K562 (cell line): ENCODE measurements at regions not wholly inside any gene's neighbourhood (a gene's known extent, or its start where the extent isn't known, plus 50 kb on each side); places are given as distances from the start of the nearest gene placed in this dataset.
A peak's percentile ranks its signal among the peaks of the same experiment; 100 is the strongest.

Experiments
- CBFB ChIP-seq: sonication (generic); formaldehyde crosslinking; IDR thresholded peaks from 2 replicates; pipeline ENCODE4 v1.4.0; 2020; ENCODE audit warnings: mild to moderate bottlenecking, missing genetic modification reagents
- FOXA3 ChIP-seq, 2 experiments: fragments of 450-650 bp in 1 of 2; sonication (generic) in 1 of 2; formaldehyde crosslinking; IDR thresholded peaks in 1 of 2; conservative IDR thresholded peaks in 1 of 2; 2 replicates each; pipeline versions ENCODE4 v1.4.0 to v1.8.0; 2020 to 2022; ENCODE audit warnings: mild to moderate bottlenecking in 2 of 2, missing genetic modification reagents in 1 of 2
- FOXJ2 ChIP-seq: fragments of 200-800 bp; sonication (Bioruptor generic); IDR thresholded peaks from 2 replicates; pipeline ENCODE4 v1.6.1; 2016; ENCODE audit warnings: missing genetic modification characterization, missing compliant biosample characterization
- FOXK1 ChIP-seq: sonication (generic); formaldehyde crosslinking; IDR thresholded peaks from 2 replicates; pipeline ENCODE4 v1.8.0; 2022; ENCODE audit warnings: missing genetic modification reagents, mild to moderate bottlenecking, borderline replicate concordance
- GATA2 ChIP-seq: sonication (generic); formaldehyde crosslinking; IDR thresholded peaks from 2 replicates; pipeline ENCODE4 v1.4.0; 2020; ENCODE audit warnings: mild to moderate bottlenecking, missing genetic modification reagents
- HCFC1 ChIP-seq: IDR thresholded peaks from 2 replicates; pipeline ENCODE4 v1.6.1; 2012; ENCODE audit warnings: low read depth, low read length, improper control_type of control experiment
- HDGF ChIP-seq: fragments of 450-650 bp; IDR thresholded peaks from 2 replicates; pipeline ENCODE4 v1.6.1; 2016
- HIVEP1 ChIP-seq: fragments of 250-450 bp; sonication (Bioruptor Pico); IDR thresholded peaks from 2 replicates; pipeline ENCODE4 v1.4.0; 2020; ENCODE audit warnings: mild to moderate bottlenecking
- JUN ChIP-seq, 2 experiments: sonication (generic) in 1 of 2; formaldehyde crosslinking in 1 of 2; IDR thresholded peaks; 2 replicates each; pipeline versions ENCODE4 v1.6.1 to v1.8.0; 2012 to 2022; ENCODE audit warnings: borderline replicate concordance in 2 of 2, mild to moderate bottlenecking in 2 of 2, improper control_type of control experiment in 1 of 2, low read depth in 1 of 2, low read length in 1 of 2, missing genetic modification reagents in 1 of 2
- MCM5 ChIP-seq: fragments of 450-650 bp; IDR thresholded peaks from 2 replicates; pipeline ENCODE4 v1.6.1; 2016; ENCODE audit warnings: low read depth
- MEIS2 ChIP-seq: fragments of 450-650 bp; IDR thresholded peaks from 2 replicates; pipeline ENCODE4 v1.6.1; 2014; ENCODE audit warnings: mild to moderate bottlenecking; ENCODE audit not compliant: partially characterized antibody
- NFXL1 ChIP-seq: fragments of 450-650 bp; formaldehyde crosslinking; IDR thresholded peaks from 2 replicates; pipeline ENCODE4 v1.4.0; 2021; ENCODE audit warnings: mild to moderate bottlenecking
- NR1H2 ChIP-seq: sonication (generic); formaldehyde crosslinking; IDR thresholded peaks from 2 replicates; pipeline ENCODE4 v1.4.0; 2020; ENCODE audit warnings: mild to moderate bottlenecking, missing genetic modification reagents
- RAD21 ChIP-seq, 2 experiments: fragments of 250-450 bp in 1 of 2; fragments of 450-650 bp in 1 of 2; sonication (Bioruptor Pico) in 1 of 2; formaldehyde crosslinking in 1 of 2; IDR thresholded peaks in 1 of 2; conservative IDR thresholded peaks in 1 of 2; 2 replicates each; pipeline versions ENCODE4 v1.4.0 to v1.8.0; 2020 to 2022; ENCODE audit warnings: mild to moderate bottlenecking in 2 of 2, moderate library complexity in 1 of 2
- RFX1 ChIP-seq: fragments of 450-650 bp; IDR thresholded peaks from 2 replicates; pipeline ENCODE4 v1.6.1; 2016; ENCODE audit warnings: mild to moderate bottlenecking, moderate library complexity
- SMAD3 ChIP-seq: fragments of 450-650 bp; formaldehyde crosslinking; conservative IDR thresholded peaks from 2 replicates; pipeline ENCODE4 v1.4.0; 2020; ENCODE audit warnings: mild to moderate bottlenecking
- SMC3 ChIP-seq: conservative IDR thresholded peaks from 2 replicates; pipeline ENCODE4 v1.6.1; 2011; ENCODE audit warnings: low read depth, low read length, improper control_type of control experiment; ENCODE audit not compliant: insufficient read depth
- SPI1 ChIP-seq: IDR thresholded peaks from 2 replicates; pipeline ENCODE4 v1.6.1; 2011; ENCODE audit warnings: low read depth, low read length, control low read depth, borderline replicate concordance
- U2AF2 ChIP-seq: fragments of 200-400 bp; formaldehyde crosslinking; optimal IDR thresholded peaks from 2 replicates; pipeline ENCODE3; 2017; ENCODE audit warnings: low read depth, mild to moderate bottlenecking, low read length
- ZFP1 ChIP-seq: fragments of 450-650 bp; formaldehyde crosslinking; IDR thresholded peaks from 2 replicates; pipeline ENCODE4 v1.4.0; 2020; ENCODE audit warnings: mild to moderate bottlenecking, mixed read lengths
- ZNF253 ChIP-seq: fragments of 250-450 bp; sonication (Bioruptor Pico); conservative IDR thresholded peaks from 2 replicates; pipeline ENCODE4 v1.6.1; 2021; ENCODE audit warnings: mild to moderate bottlenecking
- ZNF644 ChIP-seq: fragments of 200-800 bp; sonication (Bioruptor generic); IDR thresholded peaks from 2 replicates; pipeline ENCODE4 v1.6.1; 2016; ENCODE audit warnings: low read depth, missing genetic modification characterization, missing compliant biosample characterization
- ZNF764 ChIP-seq: fragments of 250-450 bp; sonication (Bioruptor Pico); IDR thresholded peaks from 2 replicates; pipeline ENCODE4 v1.4.0; 2020; ENCODE audit warnings: low read depth, mild to moderate bottlenecking, moderate library complexity
- ZNF766 ChIP-seq: fragments of 200-800 bp; sonication (Bioruptor generic); conservative IDR thresholded peaks from 2 replicates; pipeline ENCODE4 v1.6.1; 2016; ENCODE audit warnings: missing genetic modification characterization, missing compliant biosample characterization
- TF ChIP-seq, protein P1 (sequence below), 3 experiments: IDR thresholded peaks in 2 of 3; conservative IDR thresholded peaks in 1 of 3; 2 replicates each; pipeline ENCODE4 v1.5.1; 2011 to 2012; ENCODE audit warnings: low read length in 3 of 3, mild to moderate bottlenecking in 3 of 3, control low read depth in 2 of 3, improper control_type of control experiment in 1 of 3, inconsistent platforms in 1 of 3, low read depth in 1 of 3, mixed read lengths in 1 of 3, moderate library complexity in 1 of 3; ENCODE audit not compliant: insufficient read depth in 2 of 3
- TF ChIP-seq, protein P2 (sequence below): fragments of 450-650 bp; formaldehyde crosslinking; IDR thresholded peaks from 2 replicates; pipeline ENCODE4 v1.4.0; 2020; ENCODE audit warnings: mild to moderate bottlenecking
- TF ChIP-seq, protein P3 (sequence below): fragments of 450-650 bp; formaldehyde crosslinking; IDR thresholded peaks from 2 replicates; pipeline ENCODE4 v1.4.0; 2020; ENCODE audit warnings: mild to moderate bottlenecking, moderate library complexity

DNA sequence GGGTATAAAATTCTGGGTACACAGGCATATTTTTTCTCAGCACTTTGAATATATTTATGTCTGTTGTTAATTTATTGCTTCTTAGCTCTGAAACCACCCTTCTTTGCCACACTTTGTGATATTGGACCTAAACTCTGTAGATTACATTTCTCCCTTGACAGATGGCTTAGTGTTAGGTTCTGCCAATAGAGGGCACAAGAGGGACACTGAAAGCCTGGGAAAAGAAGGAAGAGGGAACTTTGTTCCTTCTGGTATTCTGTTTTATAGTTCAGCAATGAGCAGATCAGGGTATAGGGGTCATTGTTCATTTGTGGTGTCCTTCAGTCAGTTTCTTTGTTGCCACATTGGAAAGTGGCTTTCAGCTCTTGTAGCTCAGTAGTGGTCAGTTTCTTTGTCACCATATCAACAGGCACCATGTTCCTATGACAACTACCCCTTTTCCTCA is 423.5 kb upstream of the PROX1 start (continued):
- TF ChIP-seq RAD21 (CRISPR knock-in tag; conservative IDR thresholded peaks at IDR 0.05 in 1 of 2, IDR thresholded peaks at IDR 0.05 in 1 of 2) (peak; percentile 81), RFX1 (peak; percentile 43), JUN (IDR thresholded peaks at IDR 0.05; ENCODE audit: borderline replicate concordance, low read depth, low read length) (no peak), JUN (CRISPR knock-in tag; IDR thresholded peaks at IDR 0.05; ENCODE audit: borderline replicate concordance) (no peak), SMAD3 (CRISPR knock-in tag) (no peak), HCFC1 (no peak), MEIS2 (no peak), ZNF644 (tag) (no peak), CBFB (CRISPR knock-in tag) (no peak), HDGF (no peak), FOXA3 (CRISPR knock-in tag; conservative IDR thresholded peaks at IDR 0.05 in 1 of 2, IDR thresholded peaks at IDR 0.05 in 1 of 2) (no peak), FOXK1 (CRISPR knock-in tag) (no peak), NR1H2 (no peak), GATA2 (CRISPR knock-in tag) (no peak), ZNF764 (no peak), SPI1 (0 out of 2 replicates have a peak, but pooled peaks have one; percentile 45), HIVEP1 (CRISPR knock-in tag) (no peak), ZNF766 (no peak), SMC3 (0 out of 2 replicates have a peak, but pooled peaks have one; percentile 7), ZFP1 (peak; percentile 78), U2AF2 (no peak), ZNF253 (no peak), FOXJ2 (tag) (no peak), MCM5 (no peak), NFXL1 (CRISPR knock-in tag) (no peak)
- TF ChIP-seq, protein P1, sequence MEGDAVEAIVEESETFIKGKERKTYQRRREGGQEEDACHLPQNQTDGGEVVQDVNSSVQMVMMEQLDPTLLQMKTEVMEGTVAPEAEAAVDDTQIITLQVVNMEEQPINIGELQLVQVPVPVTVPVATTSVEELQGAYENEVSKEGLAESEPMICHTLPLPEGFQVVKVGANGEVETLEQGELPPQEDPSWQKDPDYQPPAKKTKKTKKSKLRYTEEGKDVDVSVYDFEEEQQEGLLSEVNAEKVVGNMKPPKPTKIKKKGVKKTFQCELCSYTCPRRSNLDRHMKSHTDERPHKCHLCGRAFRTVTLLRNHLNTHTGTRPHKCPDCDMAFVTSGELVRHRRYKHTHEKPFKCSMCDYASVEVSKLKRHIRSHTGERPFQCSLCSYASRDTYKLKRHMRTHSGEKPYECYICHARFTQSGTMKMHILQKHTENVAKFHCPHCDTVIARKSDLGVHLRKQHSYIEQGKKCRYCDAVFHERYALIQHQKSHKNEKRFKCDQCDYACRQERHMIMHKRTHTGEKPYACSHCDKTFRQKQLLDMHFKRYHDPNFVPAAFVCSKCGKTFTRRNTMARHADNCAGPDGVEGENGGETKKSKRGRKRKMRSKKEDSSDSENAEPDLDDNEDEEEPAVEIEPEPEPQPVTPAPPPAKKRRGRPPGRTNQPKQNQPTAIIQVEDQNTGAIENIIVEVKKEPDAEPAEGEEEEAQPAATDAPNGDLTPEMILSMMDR (IDR thresholded peaks at IDR 0.05 in 2 of 3, conservative IDR thresholded peaks at IDR 0.05 in 1 of 3; ENCODE audit: insufficient read depth in 2 of 3, low read depth in 1 of 3, low read length in 3 of 3): peak; percentile 32 to 70 (median 62); a peak in 4 of 6 replicates
- TF ChIP-seq, protein P2, sequence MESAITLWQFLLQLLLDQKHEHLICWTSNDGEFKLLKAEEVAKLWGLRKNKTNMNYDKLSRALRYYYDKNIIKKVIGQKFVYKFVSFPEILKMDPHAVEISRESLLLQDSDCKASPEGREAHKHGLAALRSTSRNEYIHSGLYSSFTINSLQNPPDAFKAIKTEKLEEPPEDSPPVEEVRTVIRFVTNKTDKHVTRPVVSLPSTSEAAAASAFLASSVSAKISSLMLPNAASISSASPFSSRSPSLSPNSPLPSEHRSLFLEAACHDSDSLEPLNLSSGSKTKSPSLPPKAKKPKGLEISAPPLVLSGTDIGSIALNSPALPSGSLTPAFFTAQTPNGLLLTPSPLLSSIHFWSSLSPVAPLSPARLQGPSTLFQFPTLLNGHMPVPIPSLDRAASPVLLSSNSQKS (CRISPR knock-in tag): no peak
- TF ChIP-seq, protein P3, sequence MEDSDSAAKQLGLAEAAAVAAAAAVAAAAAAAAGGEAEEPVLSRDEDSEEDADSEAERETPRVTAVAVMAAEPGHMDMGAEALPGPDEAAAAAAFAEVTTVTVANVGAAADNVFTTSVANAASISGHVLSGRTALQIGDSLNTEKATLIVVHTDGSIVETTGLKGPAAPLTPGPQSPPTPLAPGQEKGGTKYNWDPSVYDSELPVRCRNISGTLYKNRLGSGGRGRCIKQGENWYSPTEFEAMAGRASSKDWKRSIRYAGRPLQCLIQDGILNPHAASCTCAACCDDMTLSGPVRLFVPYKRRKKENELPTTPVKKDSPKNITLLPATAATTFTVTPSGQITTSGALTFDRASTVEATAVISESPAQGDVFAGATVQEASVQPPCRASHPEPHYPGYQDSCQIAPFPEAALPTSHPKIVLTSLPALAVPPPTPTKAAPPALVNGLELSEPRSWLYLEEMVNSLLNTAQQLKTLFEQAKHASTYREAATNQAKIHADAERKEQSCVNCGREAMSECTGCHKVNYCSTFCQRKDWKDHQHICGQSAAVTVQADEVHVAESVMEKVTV (CRISPR knock-in tag): peak; percentile 79
